ENCODE measurements at regions not wholly inside any gene's neighbourhood (a gene's known extent, or its start where the extent isn't known, plus 50 kb on each side); places are given as distances from the start of the nearest gene placed in this dataset.

DNA sequence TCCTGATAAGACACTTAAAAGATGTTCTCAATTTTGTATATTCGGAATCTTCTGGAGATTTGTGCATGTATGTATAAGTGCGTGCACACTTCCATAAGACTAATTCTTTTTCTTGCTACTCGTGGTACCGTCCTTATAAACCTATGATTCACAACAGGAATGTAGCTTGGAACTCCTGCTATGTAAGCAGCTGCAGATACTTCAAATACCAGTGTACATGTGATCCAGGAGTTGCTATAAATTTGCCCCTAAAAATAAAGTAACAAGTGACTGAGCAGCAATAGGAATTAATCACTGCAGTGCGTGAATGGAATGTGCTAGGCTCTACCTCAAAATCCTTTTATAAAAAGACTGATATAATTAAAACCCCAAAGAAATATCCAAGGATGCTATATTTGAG, 214.9 kb downstream of the KLF5 start:
- no TSS peak for BruUV-seq (replicated peaks)
- Mint-ChIP-seq H3K27ac (ENCODE audit: unreplicated experiment) (no peak overlapping the region), H3K4me3 (ENCODE audit: unreplicated experiment) (no peak overlapping the region), H3K27me3 (ENCODE audit: insufficient read depth, unreplicated experiment) (no peaks in the 10 kb centered on the region), H3K4me1 (ENCODE audit: low read depth, unreplicated experiment) (peaks cover 7% of the 10 kb centered on the region), H3K36me3 (ENCODE audit: insufficient read depth, unreplicated experiment) (no peaks in the 10 kb centered on the region), H3K9me3 (ENCODE audit: unreplicated experiment) (peaks cover 25% of the 10 kb centered on the region)
- peaks cover 12% of the 10 kb centered on the region; the same call in 1 of the 2 replicates for H3K4me1 ChIP-seq
- ChIA-PET POLR2A (no interaction called here), CTCF (no interaction called here)
- intact Hi-C loops (cut with micrococcal nuclease; ENCODE audit: unreplicated experiment): no loop called here
- H3K9me3 ChIP-seq: peaks cover 6% of the 10 kb centered on the region
- H3K36me3 ChIP-seq (ENCODE audit: control insufficient read depth, insufficient read depth, low read length): no peaks in the 10 kb centered on the region
- no peak for DNase-seq
- TF ChIP-seq, protein P1, sequence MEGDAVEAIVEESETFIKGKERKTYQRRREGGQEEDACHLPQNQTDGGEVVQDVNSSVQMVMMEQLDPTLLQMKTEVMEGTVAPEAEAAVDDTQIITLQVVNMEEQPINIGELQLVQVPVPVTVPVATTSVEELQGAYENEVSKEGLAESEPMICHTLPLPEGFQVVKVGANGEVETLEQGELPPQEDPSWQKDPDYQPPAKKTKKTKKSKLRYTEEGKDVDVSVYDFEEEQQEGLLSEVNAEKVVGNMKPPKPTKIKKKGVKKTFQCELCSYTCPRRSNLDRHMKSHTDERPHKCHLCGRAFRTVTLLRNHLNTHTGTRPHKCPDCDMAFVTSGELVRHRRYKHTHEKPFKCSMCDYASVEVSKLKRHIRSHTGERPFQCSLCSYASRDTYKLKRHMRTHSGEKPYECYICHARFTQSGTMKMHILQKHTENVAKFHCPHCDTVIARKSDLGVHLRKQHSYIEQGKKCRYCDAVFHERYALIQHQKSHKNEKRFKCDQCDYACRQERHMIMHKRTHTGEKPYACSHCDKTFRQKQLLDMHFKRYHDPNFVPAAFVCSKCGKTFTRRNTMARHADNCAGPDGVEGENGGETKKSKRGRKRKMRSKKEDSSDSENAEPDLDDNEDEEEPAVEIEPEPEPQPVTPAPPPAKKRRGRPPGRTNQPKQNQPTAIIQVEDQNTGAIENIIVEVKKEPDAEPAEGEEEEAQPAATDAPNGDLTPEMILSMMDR (IDR thresholded peaks at IDR 0.05; ENCODE audit: insufficient read depth in 1 of 2, low read depth in 1 of 2, low read length in 1 of 2, severe bottlenecking in 1 of 2, unreplicated experiment in 1 of 2): no peak
- H3K4me3 ChIP-seq (ENCODE audit: low read depth, low read length): no peak overlapping the region
- no peaks in the 10 kb centered on the region for H3K27me3 ChIP-seq (replicated peaks; ENCODE audit: control insufficient read depth, insufficient read depth, low read length)

DNA sequence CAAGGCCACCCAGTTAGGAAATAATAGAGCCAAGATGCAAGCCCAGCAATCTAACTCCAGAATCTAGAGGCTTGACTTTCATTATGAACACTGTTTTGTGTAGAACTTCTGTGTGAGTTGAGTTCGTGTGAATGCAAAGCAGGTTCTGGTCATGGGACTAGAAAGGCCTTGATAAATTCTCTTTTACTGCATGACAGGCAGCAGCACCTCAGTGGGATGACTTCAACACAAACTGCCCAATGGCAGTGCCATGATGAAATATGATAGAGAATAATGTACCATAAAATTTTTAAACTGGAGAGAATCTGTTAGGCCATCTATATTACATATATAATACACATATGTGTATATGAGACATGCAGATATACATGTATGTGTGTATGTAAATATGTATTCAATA, 214.5 kb downstream of the KLF5 start:
- Histone ChIP-seq H3K27me3 (replicated peaks; ENCODE audit: control insufficient read depth, insufficient read depth, low read length) (no peaks in the 10 kb centered on the region), H3K4me3 (ENCODE audit: low read depth, low read length) (no peak overlapping the region), H3K9me3 (peaks cover 6% of the 10 kb centered on the region), H3K4me1 (peaks cover 12% of the 10 kb centered on the region; the same call in 1 of the 2 replicates), H3K36me3 (ENCODE audit: control insufficient read depth, insufficient read depth, low read length) (no peaks in the 10 kb centered on the region)
- peaks cover 7% of the 10 kb centered on the region for H3K4me1 Mint-ChIP-seq (ENCODE audit: low read depth, unreplicated experiment)
- intact Hi-C loops (cut with micrococcal nuclease; ENCODE audit: unreplicated experiment): no loop called here
- TF ChIP-seq, protein P1 (IDR thresholded peaks at IDR 0.05; ENCODE audit: insufficient read depth in 1 of 2, low read depth in 1 of 2, low read length in 1 of 2, severe bottlenecking in 1 of 2, unreplicated experiment in 1 of 2): no peak
- no peak for DNase-seq
- no peaks in the 10 kb centered on the region for H3K36me3 Mint-ChIP-seq (ENCODE audit: insufficient read depth, unreplicated experiment)
- BruUV-seq (replicated peaks): no TSS peak
- no peaks in the 10 kb centered on the region for H3K27me3 Mint-ChIP-seq (ENCODE audit: insufficient read depth, unreplicated experiment)
- peaks cover 25% of the 10 kb centered on the region for H3K9me3 Mint-ChIP-seq (ENCODE audit: unreplicated experiment)
- CTCF ChIA-PET: no interaction called here
- POLR2A ChIA-PET: no interaction called here
- no peak overlapping the region for H3K27ac Mint-ChIP-seq (ENCODE audit: unreplicated experiment)
- H3K4me3 Mint-ChIP-seq (ENCODE audit: unreplicated experiment): no peak overlapping the region

DNA sequence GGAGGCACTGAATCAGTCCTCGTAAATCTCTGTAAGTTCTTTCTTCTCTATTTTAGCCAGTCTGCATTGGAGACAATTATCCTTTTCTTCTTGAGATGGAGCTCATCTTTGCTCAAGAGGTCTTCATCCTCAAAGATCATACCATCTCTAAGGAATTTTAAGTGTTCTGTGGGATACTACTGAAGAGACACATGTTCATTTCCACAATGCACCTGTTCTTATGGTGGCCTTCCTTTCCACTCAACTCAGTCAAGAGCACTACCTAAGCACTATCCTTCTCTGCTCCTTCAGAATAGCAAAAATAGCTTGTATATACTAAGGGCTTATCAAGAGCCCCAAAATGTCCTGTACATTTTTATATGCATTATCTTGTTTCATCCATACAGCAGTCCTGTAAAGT, 214.0 kb downstream of the KLF5 start:
- Histone ChIP-seq H3K9me3 (peaks cover 6% of the 10 kb centered on the region), H3K4me3 (ENCODE audit: low read depth, low read length) (no peak overlapping the region), H3K27me3 (replicated peaks; ENCODE audit: control insufficient read depth, insufficient read depth, low read length) (no peaks in the 10 kb centered on the region), H3K36me3 (ENCODE audit: control insufficient read depth, insufficient read depth, low read length) (no peaks in the 10 kb centered on the region), H3K4me1 (peaks cover 12% of the 10 kb centered on the region; the same call in 1 of the 2 replicates)
- intact Hi-C loops (cut with micrococcal nuclease; ENCODE audit: unreplicated experiment): no loop called here
- CTCF ChIA-PET: no interaction called here
- Mint-ChIP-seq H3K9me3 (ENCODE audit: unreplicated experiment) (peaks cover 25% of the 10 kb centered on the region), H3K36me3 (ENCODE audit: insufficient read depth, unreplicated experiment) (no peaks in the 10 kb centered on the region), H3K4me1 (ENCODE audit: low read depth, unreplicated experiment) (peaks cover 7% of the 10 kb centered on the region), H3K27ac (ENCODE audit: unreplicated experiment) (no peak overlapping the region), H3K27me3 (ENCODE audit: insufficient read depth, unreplicated experiment) (no peaks in the 10 kb centered on the region), H3K4me3 (ENCODE audit: unreplicated experiment) (no peak overlapping the region)
- TF ChIP-seq, protein P1 (IDR thresholded peaks at IDR 0.05; ENCODE audit: insufficient read depth in 1 of 2, low read depth in 1 of 2, low read length in 1 of 2, severe bottlenecking in 1 of 2, unreplicated experiment in 1 of 2): no peak
- no peak for DNase-seq
- POLR2A ChIA-PET: no interaction called here
- no TSS peak for BruUV-seq (replicated peaks)

Data from Caco-2 (cell line).